AG04449 (cell line): ENCODE measurements at regions not wholly inside any gene's neighbourhood (a gene's known extent, or its start where the extent isn't known, plus 50 kb on each side); places are given as distances from the start of the nearest gene placed in this dataset.

ENCODE experiments used
- CTCF ChIA-PET: fragments of 350-600 bp; formaldehyde crosslinking; extraction: SDS; loops from one replicate; lab custom pipeline; 2021; ENCODE audit warnings: antibody characterized with exemption; lab: Yijun Ruan, JAX
- POLR2A ChIA-PET: fragments of 400-600, 350-600 bp; formaldehyde crosslinking; extraction: SDS; loops from one replicate; lab custom pipeline; 2020; ENCODE audit warnings: antibody characterized with exemption, inconsistent platforms; lab: Yijun Ruan, JAX
- DNase-seq: peaks from one replicate; pipeline ENCODE4 v3.0.0-alpha.2; 2010; ENCODE audit warnings: low read depth, low spot score
- H3K4me3 ChIP-seq: 2 replicates; pipeline ENCODE4 v1.5.1; 2011; ENCODE audit warnings: low read depth, mild to moderate bottlenecking, control low read depth, low read length
- TF ChIP-seq, protein P1 (sequence below): IDR thresholded peaks from one replicate; pipeline ENCODE4 v1.5.1; 2011; ENCODE audit warnings: mild to moderate bottlenecking, moderate library complexity, low read length, control low read depth, inconsistent platforms; ENCODE audit not compliant: insufficient read depth; ENCODE audit errors: missing control alignments

DNA sequence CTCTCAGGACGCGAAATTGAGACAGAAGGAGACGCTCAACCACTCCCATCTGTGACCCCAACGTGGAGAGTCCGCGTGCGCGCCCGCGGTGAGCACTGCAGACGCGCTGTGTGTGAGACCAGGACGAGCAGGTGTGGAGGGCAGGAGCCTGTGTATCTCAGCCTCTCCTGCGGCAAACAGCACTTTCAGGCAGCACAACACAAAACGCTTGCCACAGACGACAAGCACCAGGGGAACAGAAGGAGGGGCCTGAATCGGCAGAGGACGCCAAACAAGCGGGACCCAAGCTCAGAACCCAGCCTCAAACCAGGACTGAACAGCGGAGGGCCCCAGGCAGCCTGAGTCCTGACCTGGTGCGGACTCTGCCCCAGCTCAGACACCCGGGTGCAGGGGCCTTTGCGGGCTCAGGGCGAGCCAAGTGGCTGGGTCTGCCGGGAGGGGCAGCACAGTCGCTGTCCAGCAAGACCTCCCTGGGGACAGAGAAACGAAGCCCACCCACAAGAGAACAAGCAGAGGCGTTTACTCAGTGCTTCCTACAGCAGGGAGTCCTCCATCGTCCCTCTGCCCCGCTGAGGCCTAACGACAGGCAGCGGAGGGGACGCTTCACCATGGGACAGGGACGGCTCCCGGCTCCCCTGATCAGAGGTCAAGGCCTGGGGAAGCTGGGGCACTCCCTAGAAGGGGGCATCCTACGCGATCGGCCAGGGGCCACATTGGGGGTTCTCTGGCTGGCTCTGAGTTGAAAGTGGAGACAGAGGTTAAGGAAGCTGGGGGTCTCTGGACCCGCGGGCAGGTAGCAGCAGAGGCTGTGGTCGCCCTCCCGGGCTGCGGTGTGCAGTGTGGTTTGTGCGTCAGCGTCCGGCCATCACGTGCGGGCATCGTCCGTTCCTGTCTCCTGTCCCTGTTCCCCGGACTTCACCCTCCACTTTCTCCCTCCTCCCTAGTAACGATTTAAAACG, 560.8 kb downstream of the BRD1 start:
- POLR2A ChIA-PET: no interaction called here
- DNase-seq: no peak
- TF ChIP-seq, protein P1, sequence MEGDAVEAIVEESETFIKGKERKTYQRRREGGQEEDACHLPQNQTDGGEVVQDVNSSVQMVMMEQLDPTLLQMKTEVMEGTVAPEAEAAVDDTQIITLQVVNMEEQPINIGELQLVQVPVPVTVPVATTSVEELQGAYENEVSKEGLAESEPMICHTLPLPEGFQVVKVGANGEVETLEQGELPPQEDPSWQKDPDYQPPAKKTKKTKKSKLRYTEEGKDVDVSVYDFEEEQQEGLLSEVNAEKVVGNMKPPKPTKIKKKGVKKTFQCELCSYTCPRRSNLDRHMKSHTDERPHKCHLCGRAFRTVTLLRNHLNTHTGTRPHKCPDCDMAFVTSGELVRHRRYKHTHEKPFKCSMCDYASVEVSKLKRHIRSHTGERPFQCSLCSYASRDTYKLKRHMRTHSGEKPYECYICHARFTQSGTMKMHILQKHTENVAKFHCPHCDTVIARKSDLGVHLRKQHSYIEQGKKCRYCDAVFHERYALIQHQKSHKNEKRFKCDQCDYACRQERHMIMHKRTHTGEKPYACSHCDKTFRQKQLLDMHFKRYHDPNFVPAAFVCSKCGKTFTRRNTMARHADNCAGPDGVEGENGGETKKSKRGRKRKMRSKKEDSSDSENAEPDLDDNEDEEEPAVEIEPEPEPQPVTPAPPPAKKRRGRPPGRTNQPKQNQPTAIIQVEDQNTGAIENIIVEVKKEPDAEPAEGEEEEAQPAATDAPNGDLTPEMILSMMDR: no peak
- no peak overlapping the region for H3K4me3 ChIP-seq
- CTCF ChIA-PET: no interaction called here

DNA sequence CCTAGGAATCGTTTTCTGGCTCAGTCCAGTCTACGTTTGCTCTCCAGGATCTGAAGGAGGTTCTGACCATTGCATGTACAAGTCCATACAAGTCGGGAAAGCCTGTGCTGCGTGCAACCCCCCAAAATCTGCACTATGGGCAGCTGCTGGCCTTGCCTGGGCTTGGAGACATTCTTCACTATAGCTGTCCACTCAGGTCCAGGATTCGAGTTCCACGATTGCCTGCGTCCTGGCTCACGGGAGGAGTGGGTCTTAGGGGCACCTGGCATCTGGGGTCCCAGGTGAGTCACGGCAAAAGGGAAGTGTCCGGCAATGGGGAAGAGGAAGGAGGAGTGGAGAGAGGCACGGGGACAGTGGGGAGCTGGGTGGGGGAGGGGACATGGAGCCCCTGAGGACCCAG, 563.0 kb downstream of the BRD1 start:
- no peak for DNase-seq
- TF ChIP-seq, protein P1: no peak
- CTCF ChIA-PET: no interaction called here
- H3K4me3 ChIP-seq: no peak overlapping the region
- POLR2A ChIA-PET: no interaction called here

DNA sequence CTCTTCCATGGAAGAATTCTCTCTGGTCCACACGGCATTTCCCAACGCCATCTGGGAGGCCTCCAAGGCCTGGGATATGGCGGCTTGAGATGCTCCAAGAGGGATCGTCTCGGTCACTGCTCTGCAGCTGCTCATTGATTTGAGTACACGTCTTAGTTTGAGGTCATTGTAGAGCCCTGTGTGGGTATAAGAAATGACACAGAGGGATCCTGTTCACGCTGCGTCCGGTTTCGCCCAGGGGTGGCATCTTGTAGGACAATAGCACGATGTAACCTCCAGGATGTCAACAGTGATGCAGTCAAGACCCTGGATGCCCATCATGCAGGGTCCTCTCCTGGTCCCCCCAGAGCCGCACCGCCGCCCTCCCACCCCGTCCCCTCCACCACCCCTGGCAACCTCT, 564.6 kb downstream of the BRD1 start:
- ChIA-PET POLR2A (no interaction called here), CTCF (no interaction called here)
- H3K4me3 ChIP-seq: no peak overlapping the region
- TF ChIP-seq, protein P1: no peak
- DNase-seq: no peak

DNA sequence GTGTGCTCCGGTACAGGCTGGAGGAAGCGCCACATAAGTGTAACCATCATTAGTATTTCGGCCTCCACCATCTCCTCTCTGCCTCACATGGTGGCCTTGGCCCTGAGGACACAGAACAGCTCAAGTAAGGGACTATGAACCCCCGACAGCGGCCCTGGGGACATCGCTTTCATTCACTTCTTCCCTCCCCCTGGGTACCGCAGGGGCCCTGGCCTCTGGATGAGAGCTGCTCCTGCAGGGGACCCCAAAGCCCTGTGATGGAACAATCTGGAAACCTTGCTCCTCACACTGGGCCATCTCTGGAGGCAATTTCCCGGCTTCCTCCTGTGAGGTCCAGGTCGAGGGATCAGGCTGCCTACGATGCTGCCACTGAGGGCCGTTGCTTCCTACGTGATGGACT, 565.5 kb downstream of the BRD1 start:
- CTCF ChIA-PET: no interaction called here
- H3K4me3 ChIP-seq: no peak overlapping the region
- POLR2A ChIA-PET: no interaction called here
- DNase-seq: no peak
- TF ChIP-seq, protein P1: no peak

DNA sequence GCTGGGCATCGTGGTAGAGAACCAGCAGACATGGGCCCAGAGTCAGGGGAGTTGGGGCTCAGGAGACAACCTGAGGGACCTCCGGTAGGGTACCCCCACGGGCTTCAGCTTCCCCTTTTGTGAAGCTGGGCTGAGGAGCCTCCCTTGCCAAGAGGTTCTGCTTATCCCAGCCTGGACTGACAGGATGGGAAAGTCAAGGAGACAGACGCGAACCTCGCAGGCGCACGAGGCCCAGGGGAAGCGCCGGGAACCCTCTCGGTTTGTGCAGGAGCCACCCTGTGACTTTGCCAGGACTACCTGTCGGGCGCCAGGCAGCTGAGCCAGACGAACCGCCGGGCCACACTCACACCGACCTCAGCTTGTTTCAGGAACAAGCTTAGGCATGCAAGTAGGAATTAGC, 566.1 kb downstream of the BRD1 start:
- H3K4me3 ChIP-seq: no peak overlapping the region
- TF ChIP-seq, protein P1: no peak
- ChIA-PET CTCF (no interaction called here), POLR2A (no interaction called here)
- no peak for DNase-seq

DNA sequence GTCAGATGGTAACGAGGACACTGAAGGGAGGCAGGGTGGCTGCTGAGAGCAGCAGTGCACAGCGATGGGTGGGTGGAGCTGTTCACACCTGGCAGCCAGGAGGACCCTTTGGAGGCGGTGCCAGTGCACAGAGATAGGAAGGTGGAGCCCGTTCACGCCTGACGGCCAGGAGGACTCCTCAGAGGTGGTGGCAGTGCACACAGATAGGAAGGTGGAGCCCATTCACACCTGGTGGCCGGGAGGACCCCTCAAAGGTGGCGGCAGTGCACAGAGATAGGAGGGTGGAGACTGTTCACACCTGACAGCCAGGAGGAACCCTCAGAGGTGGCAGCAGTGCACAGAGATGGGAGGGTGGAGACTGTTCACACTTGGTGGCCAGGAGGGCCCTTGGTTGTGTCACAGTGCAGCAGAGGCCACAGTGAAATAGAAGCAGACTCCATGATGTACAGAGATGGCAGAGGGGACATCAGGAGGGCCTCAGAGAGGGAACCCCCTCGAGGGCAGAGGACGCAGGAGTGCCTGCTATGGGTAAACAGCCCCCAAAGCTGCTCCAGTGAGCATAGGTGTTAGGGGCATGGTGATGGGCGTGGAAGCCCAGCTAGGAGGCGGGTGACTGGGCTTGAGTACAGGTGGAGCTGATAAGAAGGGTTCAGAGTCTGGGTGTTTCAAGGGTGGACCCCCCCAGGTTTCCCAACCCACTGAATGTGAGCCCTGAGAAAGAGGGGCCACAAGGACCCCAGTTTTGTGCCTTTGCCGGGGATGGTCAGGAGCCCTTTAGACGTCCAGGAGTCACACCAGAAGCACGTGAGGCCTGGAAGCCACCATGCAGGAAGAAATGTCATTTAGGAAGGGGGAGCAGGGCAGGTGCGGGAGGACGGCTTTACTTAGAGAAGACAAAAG, 566.7 kb downstream of the BRD1 start:
- CTCF ChIA-PET: no interaction called here
- no peak for DNase-seq
- POLR2A ChIA-PET: no interaction called here
- no peak overlapping the region for H3K4me3 ChIP-seq
- TF ChIP-seq, protein P1: no peak
